NCI-H146 (cell line): ENCODE measurements at regions not wholly inside any gene's neighbourhood (a gene's known extent, or its start where the extent isn't known, plus 50 kb on each side); places are given as distances from the start of the nearest gene placed in this dataset.
"Not testable (repeated sequence)": the region's sequence is repeated elsewhere in the genome, so short reads cannot be mapped to it uniquely, and the experiment has no call there.

Experiments
- DNase-seq: peaks from one replicate; lab custom pipeline; 2025; lab: John Stamatoyannopoulos, UW

GRCh38 chr5:114953565-114953964, 216.1 kb downstream of the TRIM36 start:
- DNase-seq, result no peak

DNA sequence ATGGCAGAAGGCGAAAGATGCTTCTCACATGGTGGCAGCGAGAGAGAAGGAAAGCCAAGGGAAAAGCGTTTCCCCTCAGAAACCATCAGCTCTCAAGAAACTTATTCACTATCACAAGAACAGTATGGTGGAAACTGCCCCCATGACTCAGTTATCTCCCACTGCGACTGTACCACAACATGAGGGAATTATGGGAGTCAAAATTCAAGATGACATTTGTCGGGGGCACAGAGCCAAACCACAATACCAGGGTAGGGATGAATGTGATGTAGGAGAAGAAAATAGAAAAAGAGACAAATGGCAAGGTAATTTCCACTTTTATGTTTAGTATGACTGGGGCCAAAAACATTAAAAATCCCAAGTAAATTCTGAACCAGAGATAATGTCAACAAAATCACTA, 216.8 kb downstream of the TRIM36 start:
- no peak for DNase-seq

DNA sequence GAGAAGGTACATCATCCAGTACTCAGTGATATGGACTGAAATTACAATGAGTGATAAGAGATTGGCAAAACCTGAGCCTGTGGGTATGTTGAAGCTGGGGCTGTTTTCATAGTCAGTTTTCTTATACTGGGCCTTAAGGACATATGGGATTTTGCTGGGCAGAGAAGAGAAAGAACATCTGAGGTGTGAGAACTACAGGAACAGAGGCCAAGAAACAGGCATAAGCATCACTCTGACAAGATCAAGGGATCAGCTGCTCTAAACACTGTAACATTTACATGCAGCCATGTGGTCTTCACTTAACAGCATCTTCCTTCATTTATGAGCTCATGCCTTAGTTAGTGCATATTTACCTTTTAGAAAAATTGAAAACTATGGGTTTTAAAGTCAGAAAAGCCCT, 220.0 kb downstream of the TRIM36 start:
- DNase-seq, result no peak

GRCh38 chr5:114948986-114949621, 220.6 kb downstream of the TRIM36 start:
- DNase-seq, result no peak

DNA sequence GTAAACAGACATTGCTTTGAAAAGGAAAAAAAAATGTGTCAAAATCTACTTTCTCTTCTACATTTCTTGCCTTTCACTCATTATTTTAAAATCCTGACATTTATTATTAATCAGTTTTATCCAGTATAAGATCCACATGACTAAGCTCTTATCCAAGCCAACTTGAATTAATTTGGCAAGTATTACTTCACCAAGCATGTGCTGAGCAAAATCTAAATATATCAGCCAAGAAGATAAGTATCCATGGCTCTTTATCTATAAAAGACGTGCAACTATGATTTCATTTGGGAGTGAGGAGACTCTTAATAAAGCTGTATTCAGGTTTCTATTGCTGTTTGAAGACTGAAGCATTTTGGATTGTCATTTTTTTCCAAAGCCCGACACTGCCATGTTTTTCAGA, 221.3 kb downstream of the TRIM36 start:
- DNase-seq, result no peak

- no peak for DNase-seq
Measured at GRCh38 chr5:114940709-114941108, 229.0 kb downstream of the TRIM36 start.

DNA sequence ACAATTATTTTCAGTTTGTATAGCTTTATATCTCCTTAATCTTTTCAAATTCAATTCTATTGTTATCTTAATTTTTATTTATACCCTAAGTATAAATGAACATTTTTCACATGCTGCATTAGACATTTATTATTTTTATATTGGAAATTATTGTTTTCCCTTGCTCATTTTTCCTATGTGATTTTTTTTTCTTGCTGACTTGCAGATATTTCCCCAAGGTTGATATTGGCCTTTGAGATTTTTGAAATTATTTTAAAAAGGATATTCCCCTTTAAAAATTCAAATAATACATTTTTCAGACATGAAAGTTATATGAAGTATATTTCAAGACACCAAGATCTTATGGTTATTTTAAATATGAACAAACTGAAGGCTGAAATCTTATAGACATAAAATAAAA, 234.2 kb downstream of the TRIM36 start:
- DNase-seq, result no peak

- no peak for DNase-seq
Measured at GRCh38 chr5:114928644-114929462, 240.9 kb downstream of the TRIM36 start.

GRCh38 chr5:114924769-114925168, 244.9 kb downstream of the TRIM36 start:
- no peak for DNase-seq

DNA sequence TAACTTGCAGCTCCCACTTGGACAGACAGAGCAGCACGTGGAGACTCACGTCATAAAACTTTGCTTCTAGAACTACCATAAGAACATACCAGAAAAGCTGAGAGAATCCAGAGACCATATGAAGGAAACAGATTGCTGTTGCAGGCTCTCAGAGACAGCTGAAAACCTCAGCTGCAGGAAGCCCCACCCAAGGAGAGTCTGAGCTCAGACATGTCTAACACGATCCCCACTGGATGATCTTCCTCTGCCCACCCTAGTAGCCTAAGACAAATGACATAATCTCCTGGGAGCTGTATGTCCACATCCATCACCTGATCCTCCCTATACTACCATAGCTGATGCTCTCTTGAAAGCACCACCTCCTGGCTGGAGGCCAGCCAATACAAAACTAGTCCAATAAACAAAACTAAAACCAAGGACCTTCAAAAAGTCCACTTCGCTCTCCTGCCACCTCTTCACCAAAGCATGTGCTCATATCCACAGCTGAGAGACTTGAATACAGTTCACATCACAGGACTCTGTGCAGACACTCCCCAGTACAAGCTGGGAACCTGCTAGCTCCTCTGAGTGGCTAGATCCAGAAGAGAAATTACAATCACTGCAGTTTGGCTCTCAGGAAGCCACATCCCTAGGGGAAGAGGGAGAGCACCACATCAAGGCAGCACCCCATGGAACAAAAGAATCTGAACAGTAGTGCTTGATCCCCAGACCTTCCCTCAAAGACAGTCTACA, 257.4 kb downstream of the TRIM36 start:
- no peak for DNase-seq

DNA sequence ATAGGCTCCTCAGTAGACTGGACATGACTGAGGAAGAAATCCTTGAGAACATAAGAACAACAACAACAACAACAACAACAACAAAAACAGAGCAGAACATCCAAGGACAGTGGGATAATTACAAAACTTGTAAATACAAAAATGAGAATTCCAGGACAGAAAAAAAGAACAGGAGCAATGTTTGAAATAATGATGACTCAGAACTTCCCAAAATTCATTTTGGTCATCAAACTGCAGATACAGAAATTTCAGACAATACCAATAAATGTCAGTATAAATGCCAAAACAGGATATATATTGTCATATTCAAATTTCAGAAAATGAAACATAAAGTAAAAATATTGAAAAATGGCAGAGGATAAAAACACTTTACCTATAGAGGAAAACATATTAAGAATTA, 259.0 kb downstream of the TRIM36 start:
- DNase-seq, result no peak

- DNase-seq, result no peak
Measured at GRCh38 chr5:114909424-114909823, 260.3 kb downstream of the TRIM36 start.

DNA sequence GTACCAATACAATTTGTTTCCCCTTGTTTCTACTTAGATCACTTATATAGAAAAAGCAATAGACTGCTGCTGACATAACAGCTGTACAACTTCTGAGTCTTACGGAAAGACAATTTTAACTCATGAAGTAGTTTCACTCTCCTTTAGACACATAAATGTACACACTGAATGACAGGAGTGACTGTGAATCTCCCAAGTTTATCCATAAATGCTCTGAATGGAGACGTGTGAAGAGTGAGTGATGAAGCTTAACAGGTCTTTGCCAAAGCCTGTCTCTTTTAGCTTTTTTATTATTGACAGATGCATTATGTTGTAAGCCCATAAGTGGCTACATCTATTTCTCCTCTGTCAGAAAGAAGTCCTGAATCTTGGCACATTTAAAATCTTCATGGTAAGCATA, 265.9 kb downstream of the TRIM36 start:
- DNase-seq, result no peak

DNA sequence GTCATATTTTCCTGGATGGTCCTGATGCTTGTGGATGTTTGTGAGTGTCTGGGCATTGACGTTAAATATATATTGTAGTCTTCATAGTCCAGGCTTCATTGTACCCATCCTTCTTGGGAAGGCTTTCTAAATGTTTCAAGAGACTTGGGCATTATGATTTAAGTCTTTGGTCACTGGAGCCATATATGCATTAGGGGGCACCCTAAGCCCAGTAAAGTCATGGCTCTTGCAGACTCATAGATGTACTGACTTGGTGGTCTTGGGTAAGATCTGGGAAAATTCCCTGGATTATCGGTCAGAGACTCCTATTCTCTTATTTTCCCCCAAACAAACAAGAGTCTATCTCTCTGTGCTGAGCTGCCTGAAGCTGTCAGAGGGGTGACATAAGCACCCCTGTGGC, 271.1 kb downstream of the TRIM36 start:
- no peak for DNase-seq

GRCh38 chr5:114883675-114884074, 286.0 kb downstream of the TRIM36 start:
- DNase-seq, result no peak

GRCh38 chr5:114859438-114859735, 310.3 kb downstream of the TRIM36 start:
- DNase-seq, result no peak

- no peak for DNase-seq
Measured at GRCh38 chr5:114858665-114859437, 310.9 kb downstream of the TRIM36 start.

GRCh38 chr5:114857941-114858551, 311.7 kb downstream of the TRIM36 start:
- DNase-seq, result peak; percentile 6

- not testable (repeated sequence) for DNase-seq
Measured at GRCh38 chr5:114844711-114845110, 325.0 kb downstream of the TRIM36 start.

DNA sequence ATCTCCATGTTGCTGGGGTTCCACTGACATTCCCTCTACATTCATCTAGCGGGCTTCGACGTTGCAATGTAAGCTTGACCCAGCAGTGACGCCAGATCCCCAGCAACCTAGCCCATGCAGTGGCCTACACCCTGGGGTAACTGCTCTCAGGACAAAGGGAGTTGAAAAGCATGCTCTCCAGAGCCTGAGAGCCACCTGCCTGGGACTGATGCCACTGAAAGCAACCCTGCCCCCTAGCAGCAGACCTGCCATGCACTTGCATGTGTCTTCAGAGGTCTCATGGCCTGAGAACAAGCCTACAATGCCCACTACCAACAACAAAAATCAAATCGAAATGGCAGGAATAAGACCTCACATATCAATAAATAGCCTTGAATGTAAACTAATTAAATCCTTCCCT, 330.3 kb downstream of the TRIM36 start:
- no peak for DNase-seq

GRCh38 chr5:114838937-114839336, 330.8 kb downstream of the TRIM36 start:
- DNase-seq, result no peak

DNA sequence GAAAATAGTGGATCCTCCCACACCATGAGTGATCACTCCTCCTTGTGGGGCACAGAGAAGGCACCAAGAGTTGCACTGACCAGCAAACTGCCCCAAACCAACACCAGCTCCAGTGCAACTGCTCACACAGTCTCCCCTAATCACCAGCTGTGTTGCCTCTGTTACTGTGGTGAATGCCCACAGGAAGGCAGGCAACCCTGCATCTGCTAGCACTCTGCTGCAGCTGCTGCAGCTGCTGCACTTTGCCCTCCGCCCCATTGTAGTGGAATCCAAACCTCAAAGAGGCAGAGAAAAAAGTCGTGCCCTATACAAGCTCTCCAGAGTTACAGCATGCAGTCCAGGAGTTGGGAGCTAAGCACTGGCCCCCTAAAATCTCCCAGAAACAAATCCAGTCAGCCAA, 339.6 kb downstream of the TRIM36 start:
- no peak for DNase-seq
